GM21390 (cell line): ENCODE measurements at regions not wholly inside any gene's neighbourhood (a gene's known extent, or its start where the extent isn't known, plus 50 kb on each side); places are given as distances from the start of the nearest gene placed in this dataset.

Experiments used
- ATAC-seq: cut with Tn5 transposase; IDR thresholded peaks from one replicate; pipeline ENCODE4 v1.9.1; 2021; ENCODE audit not compliant: unreplicated experiment

- ATAC-seq, result no peak
Measured at GRCh38 chr2:200054681-200055468, 99.5 kb downstream of the MAIP1 start.

GRCh38 chr2:200056105-200056504, 100.7 kb downstream of the MAIP1 start:
- no peak for ATAC-seq

GRCh38 chr2:200063155-200063554, 107.8 kb downstream of the MAIP1 start:
- no peak for ATAC-seq

- ATAC-seq, result no peak
Measured at GRCh38 chr2:200064879-200065278, 109.5 kb downstream of the MAIP1 start.

- ATAC-seq, result no peak
Measured at GRCh38 chr2:200065477-200065876, 110.1 kb downstream of the MAIP1 start.

GRCh38 chr2:200066417-200066816, 111.0 kb downstream of the MAIP1 start:
- ATAC-seq, result no peak

GRCh38 chr2:200068642-200069041, 113.3 kb downstream of the MAIP1 start:
- ATAC-seq, result no peak

GRCh38 chr2:200077210-200077650, 121.8 kb downstream of the MAIP1 start:
- no peak for ATAC-seq

GRCh38 chr2:200077838-200078237, 122.5 kb downstream of the MAIP1 start:
- ATAC-seq, result no peak

GRCh38 chr2:200079356-200079755, 124.0 kb downstream of the MAIP1 start:
- no peak for ATAC-seq

GRCh38 chr2:200081236-200081635, 125.9 kb downstream of the MAIP1 start:
- ATAC-seq, result no peak

- no peak for ATAC-seq
Measured at GRCh38 chr2:200081811-200082210, 126.4 kb downstream of the MAIP1 start.

- ATAC-seq, result no peak
Measured at GRCh38 chr2:200084036-200084435, 128.7 kb downstream of the MAIP1 start.

- no peak for ATAC-seq
Measured at GRCh38 chr2:200086911-200087310, 131.5 kb downstream of the MAIP1 start.

- ATAC-seq, result no peak
Measured at GRCh38 chr2:200087451-200087850, 132.1 kb downstream of the MAIP1 start.

- no peak for ATAC-seq
Measured at GRCh38 chr2:200089040-200089755, 133.8 kb downstream of the MAIP1 start.

GRCh38 chr2:200089756-200090109, 134.4 kb downstream of the MAIP1 start:
- no peak for ATAC-seq

- no peak for ATAC-seq
Measured at GRCh38 chr2:200090683-200091082, 135.3 kb downstream of the MAIP1 start.

- ATAC-seq, result no peak
Measured at GRCh38 chr2:200091126-200091525, 135.7 kb downstream of the MAIP1 start.

GRCh38 chr2:200092235-200092634, 136.9 kb downstream of the MAIP1 start:
- ATAC-seq, result no peak

- ATAC-seq, result no peak
Measured at GRCh38 chr2:200095436-200095835, 140.1 kb downstream of the MAIP1 start.

- no peak for ATAC-seq
Measured at GRCh38 chr2:200099256-200099655, 143.9 kb downstream of the MAIP1 start.
